SK-N-MC (cell line): ENCODE measurements at regions not wholly inside any gene's neighbourhood (a gene's known extent, or its start where the extent isn't known, plus 50 kb on each side); places are given as distances from the start of the nearest gene placed in this dataset.

Experiments
- DNase-seq: peaks from one replicate; pipeline ENCODE4 v3.0.0-alpha.2; 2011; ENCODE audit warnings: low read depth, low spot score
- H3K27ac ChIP-seq: fragments of 200-600 bp; sonication (generic); 2 replicates; pipeline ENCODE4 v1.5.1; 2016; ENCODE audit warnings: mixed run types
- H3K36me3 ChIP-seq: fragments of 200-600 bp; sonication (generic); 2 replicates; pipeline ENCODE4 v1.6.1; 2017; ENCODE audit warnings: antibody characterized with exemption, low read length, mixed read lengths; ENCODE audit not compliant: insufficient read depth
- H3K4me3 ChIP-seq: fragments of 200-600 bp; sonication (generic); 2 replicates; pipeline ENCODE4 v1.5.1; 2016
- H3K9ac ChIP-seq: fragments of 200-600 bp; sonication (generic); 2 replicates; pipeline ENCODE4 v1.8.0; 2017; ENCODE audit warnings: mixed run types, mixed read lengths; ENCODE audit not compliant: insufficient read length
- H3K9me3 ChIP-seq: fragments of 200-600 bp; sonication (generic); 2 replicates; pipeline ENCODE4 v1.6.1; 2017; ENCODE audit warnings: low read depth, mild to moderate bottlenecking, antibody characterized with exemption, low read length, moderate library complexity, mixed read lengths
- EZH2 ChIP-seq: fragments of 200-600 bp; sonication (generic); IDR thresholded peaks from one replicate; pipeline ENCODE4 v1.6.1; 2017; ENCODE audit warnings: antibody characterized with exemption
- FOXP2 ChIP-seq: optimal IDR thresholded peaks from 2 replicates; pipeline ENCODE3; 2011; ENCODE audit warnings: mild to moderate bottlenecking, moderate library complexity; ENCODE audit not compliant: insufficient read depth; ENCODE audit errors: extremely low read length, control extremely low read depth
- POLR2AphosphoS5 ChIP-seq: IDR thresholded peaks from 2 replicates; pipeline ENCODE4 v1.6.1; 2012; ENCODE audit warnings: mild to moderate bottlenecking, low read depth, low read length, borderline replicate concordance

GRCh38 chr10:9625304-9625703 lies 1392.4 kb upstream of the CELF2 start:
- H3K27ac ChIP-seq: no peak overlapping the region
- H3K9me3 ChIP-seq: no peaks in the 10 kb centered on the region
- H3K36me3 ChIP-seq: no peaks in the 10 kb centered on the region
- H3K4me3 ChIP-seq: no peak overlapping the region
- TF ChIP-seq FOXP2: no peak
- no peak for TF ChIP-seq EZH2
- TF ChIP-seq POLR2AphosphoS5: no peak
- DNase-seq: no peak
- H3K9ac ChIP-seq: no peak overlapping the region

GRCh38 chr10:9634466-9634865 lies 1383.2 kb upstream of the CELF2 start:
- TF ChIP-seq POLR2AphosphoS5 (no peak), FOXP2 (no peak), EZH2 (no peak)
- H3K9me3 ChIP-seq: no peaks in the 10 kb centered on the region
- no peak for DNase-seq
- no peaks in the 10 kb centered on the region for H3K36me3 ChIP-seq
- no peak overlapping the region for H3K27ac ChIP-seq
- H3K9ac ChIP-seq: no peak overlapping the region
- no peak overlapping the region for H3K4me3 ChIP-seq

GRCh38 chr10:9635691-9636090 lies 1382.0 kb upstream of the CELF2 start:
- no peak for DNase-seq

GRCh38 chr10:9636216-9636615 lies 1381.5 kb upstream of the CELF2 start:
- Histone ChIP-seq H3K27ac (no peak overlapping the region), H3K36me3 (no peaks in the 10 kb centered on the region), H3K9me3 (no peaks in the 10 kb centered on the region), H3K4me3 (no peak overlapping the region), H3K9ac (no peak overlapping the region)
- DNase-seq: no peak
- TF ChIP-seq POLR2AphosphoS5 (no peak), EZH2 (no peak), FOXP2 (no peak)

More at GRCh38 chr10:9635691-9636090, 1382.0 kb upstream of the CELF2 start:
- H3K9me3 ChIP-seq: no peaks in the 10 kb centered on the region
- H3K4me3 ChIP-seq: no peak overlapping the region
- H3K36me3 ChIP-seq: no peaks in the 10 kb centered on the region
- no peak for TF ChIP-seq EZH2
- no peak for TF ChIP-seq POLR2AphosphoS5
- H3K9ac ChIP-seq: no peak overlapping the region
- no peak overlapping the region for H3K27ac ChIP-seq

- no peak overlapping the region for H3K9ac ChIP-seq
- TF ChIP-seq FOXP2: no peak
- TF ChIP-seq EZH2: no peak
- no peak for TF ChIP-seq POLR2AphosphoS5
These were observed 1373.9 kb upstream of the CELF2 start for GRCh38 chr10:9643782-9644181.

GRCh38 chr10:9645404-9645803 lies 1372.3 kb upstream of the CELF2 start:
- TF ChIP-seq POLR2AphosphoS5 (no peak), EZH2 (no peak), FOXP2 (no peak)
- no peak for DNase-seq
- Histone ChIP-seq H3K27ac (no peak overlapping the region), H3K4me3 (no peak overlapping the region), H3K9ac (no peak overlapping the region), H3K9me3 (no peaks in the 10 kb centered on the region), H3K36me3 (no peaks in the 10 kb centered on the region)

More at GRCh38 chr10:9643782-9644181, 1373.9 kb upstream of the CELF2 start:
- Histone ChIP-seq H3K9me3 (no peaks in the 10 kb centered on the region), H3K36me3 (no peaks in the 10 kb centered on the region), H3K4me3 (no peak overlapping the region), H3K27ac (no peak overlapping the region)
- DNase-seq: no peak

- H3K27ac ChIP-seq: no peak overlapping the region
- no peak overlapping the region for H3K9ac ChIP-seq
- H3K36me3 ChIP-seq: no peaks in the 10 kb centered on the region
- no peak overlapping the region for H3K4me3 ChIP-seq
- TF ChIP-seq FOXP2: no peak
- TF ChIP-seq EZH2: no peak
- no peak for TF ChIP-seq POLR2AphosphoS5
- no peaks in the 10 kb centered on the region for H3K9me3 ChIP-seq
- DNase-seq: no peak
These were observed 1371.6 kb upstream of the CELF2 start for GRCh38 chr10:9645928-9646600.

- Histone ChIP-seq H3K9me3 (no peaks in the 10 kb centered on the region), H3K4me3 (no peak overlapping the region), H3K36me3 (no peaks in the 10 kb centered on the region), H3K27ac (no peak overlapping the region), H3K9ac (no peak overlapping the region)
- no peak for DNase-seq
- TF ChIP-seq FOXP2: no peak
- no peak for TF ChIP-seq POLR2AphosphoS5
- TF ChIP-seq EZH2: no peak
These were observed 1363.4 kb upstream of the CELF2 start for GRCh38 chr10:9654261-9654660.

- no peak for DNase-seq
- Histone ChIP-seq H3K9ac (no peak overlapping the region), H3K4me3 (no peak overlapping the region), H3K27ac (no peak overlapping the region), H3K36me3 (no peaks in the 10 kb centered on the region), H3K9me3 (no peaks in the 10 kb centered on the region)
- TF ChIP-seq POLR2AphosphoS5 (no peak), FOXP2 (no peak)
These were observed 1361.3 kb upstream of the CELF2 start for GRCh38 chr10:9656386-9656785.
